ENCODE measurements at regions not wholly inside any gene's neighbourhood (a gene's known extent, or its start where the extent isn't known, plus 50 kb on each side); places are given as distances from the start of the nearest gene placed in this dataset.

DNA sequence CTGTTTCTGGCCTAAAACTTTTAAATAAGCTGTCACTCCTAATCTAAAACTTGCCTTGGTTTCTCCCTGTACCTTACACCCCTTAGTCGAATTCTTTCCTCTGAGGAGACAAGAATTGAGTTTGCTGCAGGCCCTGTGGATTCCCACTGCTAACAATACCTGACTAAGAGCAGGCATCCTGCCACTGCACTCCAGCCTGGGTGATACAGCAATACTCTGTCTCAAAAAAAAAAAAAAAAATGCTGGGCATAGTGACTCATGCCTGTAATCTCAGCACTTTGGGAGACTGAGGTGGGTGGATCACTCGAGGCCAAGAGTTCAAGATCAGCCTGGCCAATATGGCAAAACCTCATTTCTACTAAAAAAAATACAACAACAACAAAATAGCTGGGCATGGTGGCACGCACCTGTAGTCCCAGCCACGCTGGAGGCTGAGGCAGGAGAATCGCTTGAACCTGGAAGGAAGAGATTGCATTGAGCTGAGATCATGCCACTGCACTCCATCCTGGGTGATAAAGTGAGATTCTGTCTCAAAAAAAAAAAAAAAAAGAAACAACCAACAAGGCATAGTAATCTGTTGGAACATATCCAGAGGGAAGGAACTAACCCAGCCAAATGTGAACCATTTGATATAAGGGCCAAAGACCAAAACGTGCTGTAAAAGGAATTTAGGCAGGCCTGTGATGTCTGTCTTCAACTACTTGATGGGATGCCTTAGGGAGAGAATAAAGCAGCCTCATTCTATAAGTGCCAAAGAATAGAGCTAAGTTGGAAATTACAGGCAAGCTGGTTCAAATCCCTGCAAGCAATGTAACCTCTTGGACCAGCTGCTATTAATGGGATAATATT lies 732.7 kb upstream of the AUTS2 start (continued):
- TF ChIP-seq KDM5A (IDR thresholded peaks at IDR 0.05; ENCODE audit: low read length) = no peak

Measured in H1 (cell line).